ENCODE measurements at regions not wholly inside any gene's neighbourhood (a gene's known extent, or its start where the extent isn't known, plus 50 kb on each side); places are given as distances from the start of the nearest gene placed in this dataset.

DNA sequence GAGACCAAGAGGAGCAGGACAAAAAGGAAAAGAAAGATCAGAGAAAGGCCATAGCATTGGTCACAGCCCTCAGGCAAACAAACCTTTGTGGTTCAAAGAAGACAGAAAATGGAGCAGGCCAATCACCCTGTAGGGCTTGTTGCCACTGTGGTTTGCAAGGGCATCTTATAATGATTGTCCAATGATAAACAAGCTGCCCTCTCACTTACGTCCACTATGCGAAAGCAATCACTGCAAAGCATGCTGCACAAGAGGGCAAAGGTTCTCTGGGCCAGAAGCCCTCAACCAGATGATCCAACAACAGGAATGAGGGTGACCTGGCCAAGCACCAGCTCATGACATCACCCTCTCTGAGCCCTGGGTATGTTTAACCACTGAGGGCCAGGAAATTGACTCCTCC lies 360.9 kb upstream of the HSFY2 start:
- Histone ChIP-seq H3K9me2 (ENCODE audit: insufficient read depth) (no peaks in the 10 kb centered on the region), H3K4me3 (replicated peaks in 1 of 2; ENCODE audit: low read depth in 1 of 2, low read length in 2 of 2) (no peak overlapping the region), H3K27me3 (ENCODE audit: insufficient read depth, low read length) (no peaks in the 10 kb centered on the region), H2AFZ (ENCODE audit: low read depth, low read length, poor library complexity, severe bottlenecking) (no peak overlapping the region), H4K20me1 (ENCODE audit: insufficient read depth) (no peaks in the 10 kb centered on the region), H3K27ac (ENCODE audit: low read depth, low read length) (no peak overlapping the region), H3K36me3 (ENCODE audit: control insufficient read depth in 1 of 2, insufficient read depth in 2 of 2, low read length in 2 of 2) (no peaks in the 10 kb centered on the region), H3K9me3 (ENCODE audit: control insufficient read depth in 1 of 2, insufficient read depth in 1 of 2, low read depth in 1 of 2, low read length in 2 of 2) (no peaks in the 10 kb centered on the region), H3K4me2 (ENCODE audit: low read length) (no peak overlapping the region), H3K4me1 (ENCODE audit: control insufficient read depth in 1 of 2, insufficient read depth in 2 of 2, low read length in 2 of 2) (no peaks in the 10 kb centered on the region), H3K79me2 (ENCODE audit: insufficient read depth, low read length) (no peaks in the 10 kb centered on the region), H3K9ac (ENCODE audit: low read length) (no peak overlapping the region)
- ChIA-PET POLR2A (no interaction called here), RAD21 (ENCODE audit: low non-redundant PET in 1 of 2, low total read pairs in 2 of 2, uncharacterized antibody in 2 of 2, unreplicated experiment in 2 of 2) (no interaction called here), CTCF (no interaction called here)
- ATAC-seq (no peak), DNase-seq (ENCODE audit: low read depth, low spot score) (no peak)
- intact Hi-C loops (cut with micrococcal nuclease), result no loop called here
- BruUV-seq (replicated peaks), result no TSS peak
- TF ChIP-seq POLR2A (IDR thresholded peaks at IDR 0.05; ENCODE audit: borderline replicate concordance, extremely low read depth, insufficient read depth, insufficient read length) (no peak), SP1 (IDR thresholded peaks at IDR 0.05; ENCODE audit: low read depth) (no peak), TCF7L2 (IDR thresholded peaks at IDR 0.05; ENCODE audit: borderline replicate concordance, extremely low read depth, insufficient read depth, insufficient read length) (no peak), FOSL1 (IDR thresholded peaks at IDR 0.05; ENCODE audit: low read depth) (no peak), RAD21 (IDR thresholded peaks at IDR 0.05; ENCODE audit: low read depth) (no peak), ZFX (IDR thresholded peaks at IDR 0.05) (no peak), EZH2 (IDR thresholded peaks at IDR 0.05) (no peak), SRF (IDR thresholded peaks at IDR 0.05; ENCODE audit: low read depth) (no peak), ELF1 (IDR thresholded peaks at IDR 0.05; ENCODE audit: borderline replicate concordance, low read depth) (no peak), JUND (IDR thresholded peaks at IDR 0.05) (no peak), YY1 (IDR thresholded peaks at IDR 0.05; ENCODE audit: extremely low read depth, insufficient replicate concordance, low read depth, low read length) (no peak), CEBPB (IDR thresholded peaks at IDR 0.05; ENCODE audit: low read depth) (no peak), EZH2phosphoT487 (IDR thresholded peaks at IDR 0.05; ENCODE audit: borderline replicate concordance) (no peak), EGR1 (IDR thresholded peaks at IDR 0.05; ENCODE audit: low read depth) (no peak), ZNF274 (IDR thresholded peaks at IDR 0.05; ENCODE audit: low read depth, low read length) (no peak)
- TF ChIP-seq, protein P1, sequence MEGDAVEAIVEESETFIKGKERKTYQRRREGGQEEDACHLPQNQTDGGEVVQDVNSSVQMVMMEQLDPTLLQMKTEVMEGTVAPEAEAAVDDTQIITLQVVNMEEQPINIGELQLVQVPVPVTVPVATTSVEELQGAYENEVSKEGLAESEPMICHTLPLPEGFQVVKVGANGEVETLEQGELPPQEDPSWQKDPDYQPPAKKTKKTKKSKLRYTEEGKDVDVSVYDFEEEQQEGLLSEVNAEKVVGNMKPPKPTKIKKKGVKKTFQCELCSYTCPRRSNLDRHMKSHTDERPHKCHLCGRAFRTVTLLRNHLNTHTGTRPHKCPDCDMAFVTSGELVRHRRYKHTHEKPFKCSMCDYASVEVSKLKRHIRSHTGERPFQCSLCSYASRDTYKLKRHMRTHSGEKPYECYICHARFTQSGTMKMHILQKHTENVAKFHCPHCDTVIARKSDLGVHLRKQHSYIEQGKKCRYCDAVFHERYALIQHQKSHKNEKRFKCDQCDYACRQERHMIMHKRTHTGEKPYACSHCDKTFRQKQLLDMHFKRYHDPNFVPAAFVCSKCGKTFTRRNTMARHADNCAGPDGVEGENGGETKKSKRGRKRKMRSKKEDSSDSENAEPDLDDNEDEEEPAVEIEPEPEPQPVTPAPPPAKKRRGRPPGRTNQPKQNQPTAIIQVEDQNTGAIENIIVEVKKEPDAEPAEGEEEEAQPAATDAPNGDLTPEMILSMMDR (IDR thresholded peaks at IDR 0.05 in 2 of 3, conservative IDR thresholded peaks at IDR 0.05 in 1 of 3; ENCODE audit: borderline replicate concordance in 1 of 3, insufficient read depth in 1 of 3, low read depth in 2 of 3, low read length in 2 of 3), result no peak
- TF ChIP-seq, protein P2, sequence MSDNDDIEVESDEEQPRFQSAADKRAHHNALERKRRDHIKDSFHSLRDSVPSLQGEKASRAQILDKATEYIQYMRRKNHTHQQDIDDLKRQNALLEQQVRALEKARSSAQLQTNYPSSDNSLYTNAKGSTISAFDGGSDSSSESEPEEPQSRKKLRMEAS (IDR thresholded peaks at IDR 0.05), result no peak
